Smooth muscle cell (in vitro differentiated cells): ENCODE measurements at regions not wholly inside any gene's neighbourhood (a gene's known extent, or its start where the extent isn't known, plus 50 kb on each side); places are given as distances from the start of the nearest gene placed in this dataset.

Experiments
- DNase-seq: peaks from one replicate; lab custom pipeline; 2025; ENCODE audit not compliant: unreplicated experiment; lab: John Stamatoyannopoulos, UW
- H2AFZ ChIP-seq: fragments of 200-600 bp; sonication (generic); 2 replicates; pipeline ENCODE4 v1.6.0; 2016; ENCODE audit warnings: antibody characterized with exemption, low read depth, mild to moderate bottlenecking
- H3F3A ChIP-seq: fragments of 200-600 bp; sonication (generic); 2 replicates; pipeline ENCODE4 v1.6.0; 2017; ENCODE audit warnings: antibody characterized with exemption, low read depth
- H3K27ac ChIP-seq: fragments of 200-600 bp; sonication (generic); 2 replicates; pipeline ENCODE4 v1.5.1; 2016; ENCODE audit warnings: low read depth, mild to moderate bottlenecking
- H3K27me3 ChIP-seq: fragments of 200-600 bp; sonication (generic); 2 replicates; pipeline ENCODE4 v1.6.1; 2016; ENCODE audit warnings: low read depth, mild to moderate bottlenecking
- H3K36me3 ChIP-seq: fragments of 200-600 bp; sonication (generic); 2 replicates; pipeline ENCODE4 v1.5.1; 2016; ENCODE audit warnings: low read depth
- H3K4me1 ChIP-seq: fragments of 200-600 bp; sonication (generic); 2 replicates; pipeline ENCODE4 v1.5.1; 2016; ENCODE audit warnings: low read depth
- H3K4me2 ChIP-seq: fragments of 200-600 bp; sonication (generic); 2 replicates; pipeline ENCODE4 v1.6.0; 2016; ENCODE audit warnings: mild to moderate bottlenecking
- H3K4me3 ChIP-seq: fragments of 200-600 bp; sonication (generic); 2 replicates; pipeline ENCODE4 v1.5.1; 2016; ENCODE audit warnings: mild to moderate bottlenecking
- H3K79me2 ChIP-seq: fragments of 200-600 bp; sonication (generic); 2 replicates; pipeline ENCODE4 v1.6.0; 2016; ENCODE audit warnings: low read depth, mild to moderate bottlenecking
- H3K9ac ChIP-seq: fragments of 200-600 bp; sonication (generic); 2 replicates; pipeline ENCODE4 v1.6.0; 2016; ENCODE audit warnings: low read depth
- H3K9me3 ChIP-seq: fragments of 200-600 bp; sonication (generic); replicated peaks from 2 replicates; pipeline ENCODE4 v1.5.1; 2016; ENCODE audit warnings: low read depth
- H4K20me1 ChIP-seq: fragments of 200-600 bp; sonication (generic); 2 replicates; pipeline ENCODE4 v1.6.0; 2016; ENCODE audit warnings: low read depth
- WGBS: methylation state at CpG from one replicate; pipeline ENCODE4 v1.1.7; 2016; ENCODE audit warnings: low lambda C conversion rate; 5-methylcytosine and 5-hydroxymethylcytosine counted together
- TF ChIP-seq, protein P1 (sequence below): fragments of 200-600 bp; sonication (generic); IDR thresholded peaks from 2 replicates; pipeline ENCODE4 v1.5.1; 2017; ENCODE audit warnings: borderline replicate concordance, mild to moderate bottlenecking, antibody characterized with exemption; ENCODE audit not compliant: insufficient read depth, poor library complexity, severe bottlenecking

DNA sequence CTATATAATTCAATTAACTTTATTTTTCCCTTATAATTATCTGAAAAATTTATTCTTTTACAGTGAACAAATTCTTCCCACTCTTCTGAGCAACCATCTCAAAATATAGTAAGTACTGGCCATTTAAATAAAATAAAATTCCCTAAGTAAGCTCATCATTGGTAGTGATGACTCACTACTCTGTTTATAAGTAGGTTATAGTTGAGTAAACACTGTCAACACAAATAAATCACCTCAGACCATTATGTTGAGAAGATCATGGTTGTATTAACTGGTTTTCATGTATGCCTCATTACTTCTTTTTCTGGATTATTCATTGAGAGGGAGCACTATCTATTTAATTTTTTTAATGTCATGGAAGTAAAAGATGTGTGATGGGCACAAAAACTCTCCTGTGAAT lies 220.5 kb downstream of the SEC23A start:
- no peaks in the 10 kb centered on the region for H3K27me3 ChIP-seq
- no peak overlapping the region for H2AFZ ChIP-seq
- no peak overlapping the region for H3K4me3 ChIP-seq
- H3K4me2 ChIP-seq = no peak overlapping the region
- DNase-seq = no peak
- no peak overlapping the region for H3K9ac ChIP-seq
- TF ChIP-seq, protein P1, sequence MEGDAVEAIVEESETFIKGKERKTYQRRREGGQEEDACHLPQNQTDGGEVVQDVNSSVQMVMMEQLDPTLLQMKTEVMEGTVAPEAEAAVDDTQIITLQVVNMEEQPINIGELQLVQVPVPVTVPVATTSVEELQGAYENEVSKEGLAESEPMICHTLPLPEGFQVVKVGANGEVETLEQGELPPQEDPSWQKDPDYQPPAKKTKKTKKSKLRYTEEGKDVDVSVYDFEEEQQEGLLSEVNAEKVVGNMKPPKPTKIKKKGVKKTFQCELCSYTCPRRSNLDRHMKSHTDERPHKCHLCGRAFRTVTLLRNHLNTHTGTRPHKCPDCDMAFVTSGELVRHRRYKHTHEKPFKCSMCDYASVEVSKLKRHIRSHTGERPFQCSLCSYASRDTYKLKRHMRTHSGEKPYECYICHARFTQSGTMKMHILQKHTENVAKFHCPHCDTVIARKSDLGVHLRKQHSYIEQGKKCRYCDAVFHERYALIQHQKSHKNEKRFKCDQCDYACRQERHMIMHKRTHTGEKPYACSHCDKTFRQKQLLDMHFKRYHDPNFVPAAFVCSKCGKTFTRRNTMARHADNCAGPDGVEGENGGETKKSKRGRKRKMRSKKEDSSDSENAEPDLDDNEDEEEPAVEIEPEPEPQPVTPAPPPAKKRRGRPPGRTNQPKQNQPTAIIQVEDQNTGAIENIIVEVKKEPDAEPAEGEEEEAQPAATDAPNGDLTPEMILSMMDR = no peak
- no peaks in the 10 kb centered on the region for H3K79me2 ChIP-seq
- no peaks in the 10 kb centered on the region for H3K9me3 ChIP-seq
- H4K20me1 ChIP-seq = no peaks in the 10 kb centered on the region
- no peaks in the 10 kb centered on the region for H3K4me1 ChIP-seq
- H3F3A ChIP-seq = no peaks in the 10 kb centered on the region
- no peak overlapping the region for H3K27ac ChIP-seq
- H3K36me3 ChIP-seq = no peaks in the 10 kb centered on the region

DNA sequence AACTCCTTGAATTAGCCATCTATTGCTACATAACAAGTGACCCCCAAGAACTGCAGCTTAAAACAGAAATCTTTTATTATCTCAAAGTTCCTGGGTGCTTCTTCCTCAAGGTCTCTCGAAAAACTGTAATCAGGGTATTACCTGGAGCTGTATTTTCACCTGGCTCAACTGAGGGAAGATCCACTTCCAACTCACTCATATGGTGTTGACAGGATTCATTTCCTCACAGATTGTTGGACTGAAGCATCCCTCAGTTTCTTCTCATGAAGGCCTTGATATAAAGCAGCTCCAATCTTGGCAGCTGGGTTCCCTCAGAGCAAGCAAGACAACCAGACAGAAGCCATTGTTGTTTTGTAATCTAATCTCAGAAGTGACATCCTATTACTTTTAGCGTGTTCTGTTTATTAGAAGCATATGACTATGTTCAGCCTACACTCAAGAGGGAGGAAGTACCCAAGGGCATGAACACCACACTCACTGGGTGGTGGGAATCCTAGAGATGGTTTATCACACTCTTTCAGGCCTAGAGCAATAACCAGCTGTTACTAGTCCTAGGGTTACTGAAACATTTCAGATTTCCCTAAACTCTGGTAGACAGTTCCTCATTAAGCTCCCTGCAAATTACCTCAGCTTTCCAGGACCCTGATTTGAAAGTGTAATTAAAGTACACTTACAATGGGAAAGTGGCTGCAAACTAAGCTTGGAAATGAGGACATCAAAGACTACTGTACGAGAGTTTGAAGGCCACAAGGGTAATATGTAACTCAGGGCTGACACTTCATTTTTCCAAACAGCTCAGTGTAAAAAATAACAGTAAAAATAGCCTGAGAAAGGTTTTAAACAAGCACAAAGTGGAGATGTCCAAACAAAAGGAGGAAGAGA lies 222.2 kb downstream of the SEC23A start:
- Histone ChIP-seq H3K27ac (no peak overlapping the region), H3K27me3 (no peaks in the 10 kb centered on the region), H3K9me3 (no peaks in the 10 kb centered on the region), H4K20me1 (no peaks in the 10 kb centered on the region), H3K4me1 (no peaks in the 10 kb centered on the region), H3K4me3 (no peak overlapping the region), H3F3A (no peaks in the 10 kb centered on the region), H3K36me3 (no peaks in the 10 kb centered on the region), H3K79me2 (no peaks in the 10 kb centered on the region), H3K9ac (no peak overlapping the region), H3K4me2 (no peak overlapping the region), H2AFZ (no peak overlapping the region)
- no peak for DNase-seq
- WGBS = 59% methylated on average over 3 of the region's 3 CpGs
- TF ChIP-seq, protein P1 = no peak

DNA sequence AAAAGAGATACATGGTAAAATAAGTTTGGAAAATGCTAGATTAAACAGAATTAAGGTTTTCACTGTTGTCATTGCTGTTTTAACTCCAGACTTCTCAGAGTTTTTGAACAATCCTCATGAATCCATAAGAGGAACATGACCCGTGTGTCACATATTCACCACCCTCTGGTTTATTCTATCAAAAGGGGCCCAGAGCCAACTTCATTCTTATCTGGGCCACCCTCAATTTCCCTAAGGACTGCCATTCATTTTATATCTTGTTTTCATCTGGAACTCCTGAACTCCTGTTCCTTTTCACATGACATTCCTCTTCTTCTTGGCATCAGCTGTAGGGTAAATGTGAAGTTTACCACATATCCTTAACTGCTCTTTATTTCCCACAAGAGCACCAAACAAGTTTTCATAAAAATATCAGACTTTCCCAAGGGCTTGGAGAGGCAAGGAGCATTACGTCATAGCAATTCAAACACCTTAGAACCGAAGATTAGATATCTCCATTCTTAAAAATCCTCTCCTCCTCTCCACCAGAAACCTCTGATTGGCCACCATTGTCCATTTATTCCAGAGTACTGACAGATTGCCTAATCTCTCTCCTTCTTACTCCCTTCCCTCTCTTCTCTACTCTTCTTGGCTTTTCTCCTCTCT lies 225.2 kb downstream of the SEC23A start:
- no peak overlapping the region for H3K9ac ChIP-seq
- TF ChIP-seq, protein P1 = no peak
- no peak overlapping the region for H3K27ac ChIP-seq
- no peaks in the 10 kb centered on the region for H4K20me1 ChIP-seq
- no peak overlapping the region for H3K4me3 ChIP-seq
- no peak overlapping the region for H3K4me2 ChIP-seq
- H3K36me3 ChIP-seq = no peaks in the 10 kb centered on the region
- H2AFZ ChIP-seq = no peak overlapping the region
- no peaks in the 10 kb centered on the region for H3K4me1 ChIP-seq
- no peaks in the 10 kb centered on the region for H3F3A ChIP-seq
- peaks cover 8% of the 10 kb centered on the region for H3K27me3 ChIP-seq
- WGBS = 77% methylated on average over 3 of the region's 3 CpGs
- H3K79me2 ChIP-seq = no peaks in the 10 kb centered on the region
- DNase-seq = no peak
- H3K9me3 ChIP-seq = no peaks in the 10 kb centered on the region
